ENCODE measurements at regions not wholly inside any gene's neighbourhood (a gene's known extent, or its start where the extent isn't known, plus 50 kb on each side); places are given as distances from the start of the nearest gene placed in this dataset.

- TF ChIP-seq CTCF (conservative IDR thresholded peaks at IDR 0.05), result no peak
- H3K27ac ChIP-seq, result no peak overlapping the region
Measured at GRCh38 chr10:5268743-5269142, 72.1 kb downstream of the AKR1C4 start.

GRCh38 chr10:5269791-5270190 is 73.2 kb downstream of the AKR1C4 start:
- H3K27ac ChIP-seq, result no peak overlapping the region

DNA sequence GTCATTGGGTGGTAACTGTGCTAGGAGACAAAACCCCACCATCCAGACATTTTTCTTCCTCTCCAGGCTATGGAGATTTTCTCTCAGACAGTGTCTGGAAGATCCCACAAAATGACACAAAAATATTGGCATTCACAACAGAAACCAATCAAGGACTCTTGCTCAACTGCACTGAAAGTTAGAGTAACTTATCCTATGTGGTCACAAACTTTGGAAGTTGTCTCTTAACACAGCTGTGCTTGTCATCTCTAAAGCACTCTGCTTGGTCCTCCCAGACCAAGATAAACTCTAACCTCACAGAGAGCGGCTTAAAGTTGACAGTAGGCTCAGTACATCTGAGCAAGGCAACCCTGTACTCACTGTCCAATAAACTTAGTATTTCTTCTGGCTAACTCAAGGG is 74.9 kb downstream of the AKR1C4 start:
- no peak overlapping the region for H3K27ac ChIP-seq
- TF ChIP-seq CTCF (conservative IDR thresholded peaks at IDR 0.05), result no peak

More at GRCh38 chr10:5269791-5270190, 73.2 kb downstream of the AKR1C4 start:
- TF ChIP-seq CTCF (conservative IDR thresholded peaks at IDR 0.05), result no peak

- no peak for TF ChIP-seq CTCF (conservative IDR thresholded peaks at IDR 0.05)
- no peak overlapping the region for H3K27ac ChIP-seq
Measured at GRCh38 chr10:5272065-5272803, 75.6 kb downstream of the AKR1C4 start.

- H3K27ac ChIP-seq, result no peak overlapping the region
- TF ChIP-seq CTCF (conservative IDR thresholded peaks at IDR 0.05), result no peak
Measured at GRCh38 chr10:5274795-5275194, 78.2 kb downstream of the AKR1C4 start.

- H3K27ac ChIP-seq, result no peak overlapping the region
Measured at GRCh38 chr10:5281356-5281755, 83.4 kb upstream of the UCN3 start.

DNA sequence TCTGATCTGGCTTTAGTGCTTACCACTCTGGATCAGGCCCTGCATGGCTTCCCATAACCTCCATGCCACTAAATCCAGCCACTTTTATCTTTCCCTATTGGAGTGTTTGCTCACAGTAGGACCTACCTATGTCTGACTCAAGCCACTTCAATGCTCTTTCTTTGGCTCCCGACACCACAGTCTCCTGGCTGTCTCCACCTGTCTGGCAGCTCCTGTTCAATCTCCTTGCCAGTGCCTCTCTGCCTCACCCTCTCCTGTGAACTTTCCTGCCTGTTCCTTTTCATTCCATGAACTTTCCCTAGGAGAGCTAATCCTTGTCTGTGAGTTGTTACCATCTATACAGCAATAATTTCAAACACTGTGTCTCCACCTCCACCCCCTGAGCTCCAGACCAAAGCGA is 82.6 kb upstream of the UCN3 start:
- TF ChIP-seq CTCF (conservative IDR thresholded peaks at IDR 0.05), result no peak
- no peak overlapping the region for H3K27ac ChIP-seq

More at GRCh38 chr10:5281356-5281755, 83.4 kb upstream of the UCN3 start:
- TF ChIP-seq CTCF (conservative IDR thresholded peaks at IDR 0.05), result no peak
